HG02973 (cell line): ENCODE measurements at regions not wholly inside any gene's neighbourhood (a gene's known extent, or its start where the extent isn't known, plus 50 kb on each side); places are given as distances from the start of the nearest gene placed in this dataset.

ENCODE experiments used
- ATAC-seq: cut with Tn5 transposase; IDR thresholded peaks from one replicate; pipeline ENCODE4 v1.9.1; 2021; ENCODE audit warnings: moderate library complexity; ENCODE audit not compliant: unreplicated experiment

DNA sequence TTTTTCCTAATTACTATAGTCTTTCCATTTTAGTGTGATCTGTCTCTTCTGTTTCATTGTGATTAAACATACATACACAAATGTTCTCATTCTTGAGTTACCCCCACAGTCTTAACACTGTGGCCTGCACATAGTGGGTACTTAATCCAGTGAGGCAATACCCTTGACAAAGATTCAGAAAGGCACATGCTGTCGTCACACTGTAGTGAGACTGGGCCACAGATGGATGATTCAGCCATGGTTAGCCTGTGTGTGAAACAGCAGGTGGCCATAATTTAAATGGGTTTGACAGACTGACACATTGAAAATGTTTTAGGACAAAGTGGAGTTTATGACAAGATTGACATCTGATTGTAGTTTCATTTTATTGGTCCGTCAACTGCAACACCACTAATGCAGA, 313.1 kb downstream of the C11orf87 start:
- no peak for ATAC-seq

DNA sequence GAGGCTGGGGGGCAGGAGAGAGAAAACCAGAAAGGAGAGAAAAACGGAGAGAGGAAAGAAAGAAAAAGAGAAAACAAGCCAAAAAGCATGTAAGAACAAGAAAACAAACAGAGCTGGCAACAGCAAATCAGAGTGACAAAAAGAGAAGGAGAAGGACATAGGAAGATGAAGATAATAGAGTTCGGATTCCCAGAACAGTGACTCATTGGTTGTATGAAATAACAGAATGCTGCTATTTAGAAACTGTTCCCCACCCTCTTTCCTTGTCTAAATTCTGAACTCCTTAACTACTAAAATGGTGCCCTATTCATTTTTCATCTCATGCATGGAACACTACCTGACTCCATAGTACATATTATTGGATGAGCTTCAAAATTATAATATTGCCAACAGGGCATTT, 317.4 kb downstream of the C11orf87 start:
- no peak for ATAC-seq

DNA sequence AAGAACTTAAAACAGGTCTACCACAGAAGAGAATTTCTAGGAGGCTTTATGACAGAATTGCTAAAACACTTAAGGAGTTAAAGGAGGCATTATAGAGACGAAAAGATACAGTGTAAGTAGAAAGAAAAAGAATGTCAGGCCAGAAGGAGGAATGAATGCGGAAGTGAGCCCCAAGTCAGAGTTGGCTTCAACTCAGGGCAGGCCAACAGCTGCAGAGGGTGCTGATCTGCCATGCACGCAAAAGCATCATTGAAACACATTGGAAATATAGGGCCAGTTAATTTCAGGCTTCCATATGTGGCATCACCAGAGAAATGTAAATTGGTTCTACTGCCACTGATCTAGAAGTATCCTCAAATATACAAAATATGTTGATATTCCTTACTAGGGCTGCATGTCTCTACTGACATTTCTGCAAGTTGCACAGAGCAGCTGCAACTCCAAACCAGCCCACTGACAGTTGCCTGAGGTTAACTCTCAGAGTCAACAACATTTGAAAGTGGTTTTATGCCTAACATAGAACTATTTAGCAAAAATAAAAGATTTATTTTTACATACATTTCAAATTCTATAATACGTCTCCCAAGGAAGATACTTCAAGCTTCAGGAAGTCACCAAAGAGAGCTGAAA, 324.1 kb downstream of the C11orf87 start:
- no peak for ATAC-seq

DNA sequence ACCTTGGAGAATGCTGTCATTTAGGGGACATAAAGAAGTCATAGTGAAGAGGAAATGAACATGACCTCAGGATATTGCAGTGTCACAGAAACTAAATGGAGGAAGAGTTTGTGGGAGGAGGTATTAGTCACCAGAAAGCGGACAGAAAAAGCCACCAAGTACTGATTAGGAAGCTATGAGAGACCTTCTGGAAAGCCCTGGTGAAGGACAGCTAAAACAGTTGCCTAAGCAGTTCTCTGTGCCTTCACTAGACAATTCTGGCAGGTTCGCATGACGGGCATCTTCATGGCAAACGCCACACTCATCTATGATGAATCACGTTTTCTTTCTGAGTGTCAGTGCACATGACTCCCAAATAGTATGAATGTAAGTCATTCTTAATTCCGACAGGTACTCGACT, 325.8 kb downstream of the C11orf87 start:
- no peak for ATAC-seq

DNA sequence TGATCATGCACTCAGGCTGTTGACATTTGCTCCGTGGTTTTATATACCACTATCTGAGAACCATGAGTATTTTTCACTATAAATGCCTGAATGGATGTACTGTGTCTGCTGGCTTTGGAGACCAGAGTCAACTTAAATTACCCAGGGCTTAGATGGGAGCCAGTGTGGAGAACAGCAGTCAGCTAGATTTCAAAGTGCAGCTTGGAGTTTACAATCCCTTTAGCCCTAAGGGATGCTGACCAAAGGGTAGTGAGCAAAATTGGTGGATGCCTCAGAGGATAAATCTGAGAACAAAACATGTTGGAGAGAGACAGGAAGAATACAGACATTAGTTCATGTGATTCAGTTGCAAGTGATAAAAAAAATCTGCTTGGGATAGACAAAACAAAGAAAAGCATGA, 327.5 kb downstream of the C11orf87 start:
- no peak for ATAC-seq

DNA sequence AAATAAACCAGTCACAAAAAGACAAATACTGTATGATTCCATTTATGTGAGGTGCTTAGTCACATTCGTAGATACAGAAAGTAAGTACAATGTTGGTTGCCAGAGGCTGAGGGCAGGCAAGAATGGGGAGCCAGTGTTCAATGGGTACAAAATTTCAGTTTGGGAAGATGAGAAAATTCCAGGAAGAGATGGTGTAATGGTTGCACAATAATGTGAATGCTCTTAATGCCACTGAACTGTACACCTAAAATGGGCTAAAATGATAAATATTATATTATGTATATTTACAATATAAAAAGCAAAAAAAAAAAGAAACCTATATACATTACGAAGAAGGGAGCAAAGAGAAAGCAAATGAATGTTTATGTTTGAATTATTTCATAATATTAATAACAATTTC, 329.0 kb downstream of the C11orf87 start:
- no peak for ATAC-seq

DNA sequence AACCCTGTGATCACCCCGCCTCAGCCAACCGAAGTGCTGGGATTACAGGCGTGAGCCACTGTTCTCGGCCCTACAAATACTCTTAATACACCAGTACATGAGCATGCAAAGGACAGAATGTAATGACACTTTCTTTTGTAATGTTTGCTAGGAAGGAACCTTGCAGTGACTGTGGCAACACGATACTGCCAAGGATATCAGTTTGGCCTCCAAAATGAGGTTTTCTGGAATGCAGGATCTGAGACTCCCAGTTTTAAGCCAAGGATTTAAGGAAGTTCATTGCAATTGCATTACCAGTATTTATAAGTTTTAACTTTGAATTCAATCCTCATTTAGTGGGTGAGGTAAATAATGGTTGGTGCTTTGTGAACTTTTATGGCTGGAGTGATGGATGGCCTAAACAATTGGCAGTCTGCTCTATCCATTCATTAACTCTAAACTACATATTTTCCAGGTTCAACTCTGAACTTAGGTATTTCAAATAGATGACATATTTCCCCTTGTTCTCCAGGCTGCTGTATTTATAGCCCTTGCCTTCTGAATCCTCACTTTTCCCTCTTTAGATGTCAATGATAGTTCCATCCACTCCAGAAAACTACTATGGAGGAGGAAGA, 330.3 kb downstream of the C11orf87 start:
- no peak for ATAC-seq

DNA sequence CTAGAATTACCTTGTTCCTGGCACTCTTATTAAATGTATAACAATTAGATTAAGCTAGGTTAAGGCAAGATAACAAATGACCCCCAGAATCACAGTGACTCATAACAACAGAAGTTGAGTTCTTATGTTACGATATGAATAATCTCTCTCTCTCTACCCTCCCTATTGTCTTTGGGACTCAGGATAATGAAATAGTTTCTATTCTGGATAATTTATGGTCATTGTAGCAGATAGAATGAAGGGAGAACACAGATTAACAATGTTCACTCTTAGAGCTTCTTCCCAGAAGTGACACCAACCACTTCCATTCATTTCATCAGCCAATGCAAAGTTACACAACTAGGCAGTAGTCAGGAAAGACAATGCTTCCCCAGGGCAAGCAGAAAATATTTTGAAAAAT, 334.5 kb downstream of the C11orf87 start:
- no peak for ATAC-seq

DNA sequence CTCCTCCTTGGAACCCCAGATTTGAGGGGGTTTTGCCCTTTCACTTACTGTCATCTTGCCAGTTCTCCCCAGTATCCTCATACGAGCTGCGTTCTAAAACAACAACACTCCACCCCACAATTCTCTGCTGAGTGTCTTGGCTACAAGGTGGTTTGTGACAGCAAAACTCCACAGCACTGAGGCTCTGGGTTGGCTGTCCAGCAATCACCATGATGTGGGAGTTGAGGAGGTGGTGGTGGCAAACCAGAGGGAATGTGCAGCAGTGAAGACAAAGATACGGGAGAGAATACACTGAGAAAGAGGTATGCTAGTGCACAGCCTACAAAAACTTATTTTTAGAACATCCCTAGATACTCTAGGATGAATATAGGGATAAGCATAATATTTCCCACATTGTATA, 335.0 kb downstream of the C11orf87 start:
- no peak for ATAC-seq

DNA sequence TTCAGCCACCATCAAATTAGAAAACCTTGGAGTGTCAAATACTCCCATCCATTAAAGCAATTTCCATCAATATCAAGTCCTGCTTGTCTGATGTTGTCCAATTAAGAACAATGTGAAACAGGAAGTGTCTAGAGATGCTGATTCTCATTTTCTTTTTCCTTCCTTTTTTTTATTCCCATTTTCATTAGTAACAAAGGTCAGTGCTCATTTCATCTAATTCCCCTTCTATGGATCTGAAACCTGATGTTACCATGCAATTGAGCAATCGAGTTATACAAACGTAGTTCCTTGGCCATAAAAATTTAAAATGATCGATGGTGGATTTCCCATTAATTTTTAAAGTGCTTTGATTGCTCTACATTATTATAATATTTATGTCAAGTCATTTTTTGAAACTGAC, 330.6 kb upstream of the ZC3H12C start:
- ATAC-seq: no peak

DNA sequence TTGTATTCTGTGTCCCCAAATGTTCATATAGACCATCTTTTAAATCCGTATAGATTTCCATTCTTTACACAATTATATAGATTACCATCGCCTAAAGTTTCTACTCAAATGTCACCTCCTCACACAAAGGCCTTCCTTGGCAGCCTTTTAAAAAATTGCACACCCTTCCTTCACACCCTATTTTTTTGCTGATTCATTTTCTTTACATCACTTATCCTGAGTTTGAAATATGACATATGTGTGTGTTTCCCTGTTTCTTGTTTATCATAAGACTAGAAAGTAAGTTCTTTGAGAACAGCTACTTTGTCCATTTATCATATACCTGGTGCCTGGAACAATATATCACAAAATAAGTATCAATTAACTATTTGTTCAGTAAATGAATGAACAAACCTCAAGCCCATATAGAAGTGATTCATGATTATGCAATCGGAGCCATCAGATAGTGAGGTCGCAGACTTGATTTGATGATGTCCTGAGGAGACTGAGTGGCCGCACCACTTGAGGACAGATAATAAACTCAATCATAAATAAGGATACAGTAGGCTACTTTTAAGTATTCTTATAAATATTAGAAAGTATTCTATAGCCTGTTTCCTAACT, 327.4 kb upstream of the ZC3H12C start:
- ATAC-seq: no peak

DNA sequence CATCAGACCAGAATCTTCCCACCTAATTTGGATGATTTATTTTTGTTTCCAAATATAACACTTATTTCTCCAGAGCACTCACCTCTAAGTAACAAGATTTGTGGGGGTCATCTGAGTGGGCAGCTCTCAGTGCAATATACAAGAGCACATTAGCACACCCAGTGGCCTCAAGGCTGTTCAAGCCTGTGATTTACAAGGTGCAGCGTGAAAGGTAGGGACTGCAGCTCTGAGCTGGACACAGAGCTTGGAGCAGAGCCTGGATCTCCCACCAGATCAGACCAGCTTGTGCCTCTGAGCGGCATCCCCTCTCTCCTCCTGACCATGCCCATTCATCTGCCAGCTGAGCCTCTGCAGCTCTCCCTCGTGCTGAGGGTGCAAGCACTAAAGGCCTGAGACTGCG, 323.3 kb upstream of the ZC3H12C start:
- no peak for ATAC-seq

DNA sequence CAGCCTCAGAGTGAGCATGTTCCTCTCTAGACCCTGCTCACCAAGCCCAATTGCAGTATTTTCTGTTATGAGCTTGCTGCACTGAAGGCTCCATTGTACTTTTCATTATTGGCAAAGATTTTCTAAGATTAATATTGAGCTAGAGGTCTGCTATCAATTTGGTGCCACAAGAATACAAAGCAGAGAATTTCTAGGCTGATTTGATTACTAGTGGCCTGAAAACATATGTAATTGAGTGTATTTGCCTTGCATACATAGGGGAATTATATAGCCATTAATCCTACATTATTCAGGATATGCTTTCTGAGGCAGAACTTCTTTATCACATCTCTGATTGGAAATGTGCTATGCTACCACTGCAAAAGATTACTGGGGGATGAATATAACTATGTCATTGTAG, 322.9 kb upstream of the ZC3H12C start:
- no peak for ATAC-seq

DNA sequence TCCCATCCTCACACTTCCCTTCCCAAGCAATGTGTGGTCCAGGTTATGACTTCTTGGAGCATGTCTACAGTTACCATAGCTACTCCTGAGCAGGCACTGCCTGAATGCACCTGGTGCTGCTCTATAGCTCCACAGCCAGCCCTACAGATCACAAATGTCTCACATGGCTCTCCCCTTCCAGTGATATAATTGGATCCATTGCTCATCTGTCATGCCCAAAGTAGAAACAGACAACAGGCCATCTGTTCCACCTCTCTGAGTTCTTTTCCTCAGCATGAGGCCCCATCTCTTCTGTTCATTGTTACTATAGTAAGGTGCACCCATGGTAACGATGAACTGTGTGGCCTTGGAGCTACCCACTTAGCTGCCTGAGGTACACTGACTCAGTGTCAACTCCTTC, 320.3 kb upstream of the ZC3H12C start:
- ATAC-seq: no peak

DNA sequence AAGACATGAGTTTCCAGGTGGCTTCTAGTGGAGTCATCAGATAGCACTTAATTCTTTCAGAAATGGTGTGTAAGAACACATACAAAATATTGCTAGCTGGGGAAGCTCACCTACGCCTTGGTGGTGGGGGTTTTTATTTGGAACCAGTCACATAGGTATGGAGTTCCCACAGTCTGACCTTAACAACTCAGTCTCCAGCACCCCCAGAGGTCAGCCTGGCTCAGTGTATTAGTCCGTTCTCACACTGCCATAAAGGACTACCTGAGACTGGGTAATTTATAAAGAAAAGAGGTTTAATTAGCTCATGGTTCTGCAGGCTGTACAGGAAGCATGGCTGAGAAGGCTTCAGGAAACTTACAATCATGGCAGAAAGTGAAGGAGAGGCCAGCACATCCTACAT, 317.5 kb upstream of the ZC3H12C start:
- no peak for ATAC-seq

DNA sequence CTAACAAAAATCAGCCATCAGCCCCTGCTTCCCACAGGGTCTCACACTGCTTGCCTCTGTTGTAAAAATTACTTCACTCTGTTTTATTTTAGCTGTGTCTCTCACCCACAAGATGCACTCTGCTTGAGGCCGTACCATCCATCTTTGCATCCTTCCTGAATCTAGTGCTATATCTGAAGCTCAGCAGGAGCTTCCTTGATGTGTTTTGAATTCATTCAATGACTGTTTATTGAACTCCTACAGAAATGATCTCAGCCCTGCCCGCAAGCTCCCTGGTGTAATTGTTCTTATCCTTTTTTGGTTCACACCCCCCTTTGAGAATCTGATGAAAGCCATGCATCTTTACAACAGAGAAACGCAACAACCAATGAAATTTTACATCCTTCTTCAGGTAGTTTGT, 310.2 kb upstream of the ZC3H12C start:
- no peak for ATAC-seq

DNA sequence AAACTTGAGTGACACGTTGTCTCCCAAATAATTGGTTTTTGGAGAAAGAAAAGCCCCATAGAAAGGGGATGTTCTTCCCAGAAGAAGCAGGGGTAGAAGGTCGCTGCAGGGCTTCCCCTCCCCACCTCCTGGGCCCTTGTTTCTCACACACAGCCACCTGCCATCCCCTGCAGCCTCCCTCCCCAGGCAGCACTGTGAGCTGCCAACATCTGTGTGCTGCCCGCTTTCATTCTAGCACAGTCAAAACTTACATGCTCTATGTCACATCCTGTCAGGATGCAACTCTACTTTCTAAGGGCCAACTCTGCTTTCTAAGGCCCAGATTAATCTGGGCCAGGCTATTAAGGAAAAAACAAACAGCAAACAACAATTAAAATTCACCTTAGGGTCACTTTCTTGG, 309.4 kb upstream of the ZC3H12C start:
- peak; percentile 95 for ATAC-seq

DNA sequence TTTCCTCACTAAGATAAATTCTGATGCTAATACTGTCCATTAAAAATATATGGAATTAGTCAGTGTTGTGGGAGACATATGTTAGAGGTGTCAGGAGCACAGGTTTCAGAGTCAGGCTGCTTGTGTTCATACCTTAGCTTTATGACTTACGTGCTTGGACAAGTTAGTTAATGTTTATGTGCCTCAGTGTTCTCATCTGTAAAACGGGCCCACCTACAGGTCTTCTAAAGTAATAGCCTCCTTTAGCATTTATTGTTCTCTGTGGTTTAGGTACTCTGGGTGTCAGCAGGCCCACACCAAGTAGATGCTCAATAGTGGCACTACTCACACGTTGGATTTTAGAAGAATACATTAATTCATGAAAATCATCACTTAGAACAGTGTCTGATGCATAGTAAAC, 308.7 kb upstream of the ZC3H12C start:
- no peak for ATAC-seq

DNA sequence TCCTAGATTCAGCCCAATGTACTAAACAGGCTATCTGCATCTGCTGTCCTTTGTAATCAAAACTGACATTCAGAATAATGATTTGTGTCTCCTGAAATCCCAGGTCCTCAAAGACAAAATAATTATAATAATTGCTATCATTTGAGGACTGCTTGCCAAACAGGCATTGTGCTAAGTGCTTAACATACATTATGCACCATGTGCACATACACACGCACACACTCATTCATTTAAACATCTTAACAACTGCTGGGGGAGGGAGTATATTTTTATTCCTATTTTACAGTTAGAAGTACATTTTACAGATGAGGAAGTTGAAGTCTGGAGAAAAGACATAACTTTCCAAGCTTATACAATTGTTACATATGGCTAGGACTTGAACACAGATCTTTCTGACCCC, 308.0 kb upstream of the ZC3H12C start:
- no peak for ATAC-seq

DNA sequence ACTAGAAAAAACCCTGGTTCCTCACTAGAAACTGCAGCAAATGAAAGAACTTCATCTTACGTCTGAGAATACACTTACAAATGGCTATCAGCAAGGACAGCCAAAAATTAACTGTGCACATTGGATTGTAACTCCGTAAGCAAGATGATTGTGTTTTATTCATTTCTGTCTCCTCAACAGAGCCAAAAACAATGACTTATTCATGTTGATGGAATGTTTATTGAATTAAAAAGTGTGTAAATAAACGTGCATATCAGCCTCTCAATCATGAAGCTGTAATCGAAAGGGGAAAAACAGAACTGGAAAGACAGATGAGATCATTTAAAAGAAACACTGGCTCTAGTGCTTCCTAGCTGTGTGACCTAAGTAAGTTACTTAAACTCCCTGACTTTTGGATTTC, 307.5 kb upstream of the ZC3H12C start:
- no peak for ATAC-seq

DNA sequence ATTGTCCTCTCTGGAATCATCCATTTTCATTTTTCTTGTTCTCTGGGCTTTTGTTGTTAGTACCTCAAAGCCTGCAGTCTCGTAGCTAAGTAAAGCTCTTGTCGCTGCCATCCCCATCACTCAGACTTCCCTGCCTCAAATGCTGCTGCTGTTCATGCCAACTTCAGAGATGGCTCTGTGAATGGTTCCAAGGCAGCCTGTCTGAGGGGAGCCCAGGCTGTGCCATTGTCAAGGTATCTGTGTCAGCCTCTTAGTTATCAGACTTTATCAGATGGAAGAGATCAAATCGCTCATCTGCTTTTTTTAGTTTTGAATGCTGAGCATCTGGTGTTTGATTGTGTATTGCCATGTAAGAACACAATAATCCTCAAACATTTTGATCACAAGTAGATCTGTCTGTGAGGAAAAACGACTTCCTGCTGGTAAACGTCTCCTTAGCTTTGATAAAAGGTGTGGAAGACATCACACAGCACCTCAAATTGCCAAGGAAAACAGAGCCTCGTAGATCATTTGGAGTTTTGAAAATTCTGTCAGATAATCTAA, 304.2 kb upstream of the ZC3H12C start:
- no peak for ATAC-seq

DNA sequence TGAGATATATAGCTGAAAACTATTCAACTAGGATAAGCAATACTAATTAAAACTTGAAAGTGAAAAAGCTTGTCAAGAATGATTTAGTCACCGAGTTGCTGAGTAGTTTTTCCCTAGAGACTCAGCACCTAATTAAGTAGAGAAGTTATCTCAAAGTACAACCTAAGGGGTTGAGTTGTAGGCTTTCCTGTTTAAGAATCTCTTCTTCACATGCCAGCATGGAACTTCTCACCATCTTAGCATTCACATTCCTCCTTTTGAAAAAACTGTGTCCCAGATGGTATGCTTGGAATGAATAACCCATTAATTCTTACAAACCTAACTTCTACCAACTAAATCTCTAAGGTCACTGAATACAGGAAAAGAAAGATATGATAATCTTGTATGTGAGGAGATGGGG, 303.3 kb upstream of the ZC3H12C start:
- ATAC-seq: no peak

DNA sequence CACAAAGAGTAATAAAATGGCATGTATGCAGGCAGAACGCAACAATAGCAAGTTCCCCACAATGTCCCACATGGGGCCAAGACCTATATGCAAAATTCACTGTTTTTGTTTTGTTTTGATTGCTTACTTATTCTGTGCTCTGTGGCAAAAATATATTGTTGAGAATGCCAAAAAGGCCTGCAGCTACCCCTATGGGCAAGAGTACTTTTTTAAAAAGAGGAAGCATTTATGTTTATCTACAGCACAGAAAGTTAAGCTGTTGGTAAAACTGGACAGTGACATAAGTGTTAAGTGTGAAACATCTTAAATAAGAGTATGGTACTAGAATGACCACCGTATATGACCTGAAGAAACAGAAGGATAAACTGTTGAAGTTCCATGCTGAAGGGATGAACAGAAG, 301.9 kb upstream of the ZC3H12C start:
- no peak for ATAC-seq
